ENCODE measurements at regions not wholly inside any gene's neighbourhood (a gene's known extent, or its start where the extent isn't known, plus 50 kb on each side); places are given as distances from the start of the nearest gene placed in this dataset.

- TF ChIP-seq CTCF (IDR thresholded peaks at IDR 0.05) (no peak), SMC3 (IDR thresholded peaks at IDR 0.05; ENCODE audit: low read depth, low read length) (no peak), USF1 (IDR thresholded peaks at IDR 0.05; ENCODE audit: borderline replicate concordance, low read depth) (no peak), POLR2AphosphoS5 (IDR thresholded peaks at IDR 0.05; ENCODE audit: low read depth, low read length) (no peak), ZBTB33 (IDR thresholded peaks at IDR 0.05; ENCODE audit: borderline replicate concordance, low read depth) (no peak), FOXM1 (IDR thresholded peaks at IDR 0.05; ENCODE audit: low read depth) (no peak)
These were observed 487.3 kb upstream of the PTBP2 start for GRCh38 chr1:96234299-96234698.

Data from SK-N-SH (cell line).